ENCODE measurements at regions not wholly inside any gene's neighbourhood (a gene's known extent, or its start where the extent isn't known, plus 50 kb on each side); places are given as distances from the start of the nearest gene placed in this dataset.
"Not testable (repeated sequence)": the region's sequence is repeated elsewhere in the genome, so short reads cannot be mapped to it uniquely, and the experiment has no call there.

DNA sequence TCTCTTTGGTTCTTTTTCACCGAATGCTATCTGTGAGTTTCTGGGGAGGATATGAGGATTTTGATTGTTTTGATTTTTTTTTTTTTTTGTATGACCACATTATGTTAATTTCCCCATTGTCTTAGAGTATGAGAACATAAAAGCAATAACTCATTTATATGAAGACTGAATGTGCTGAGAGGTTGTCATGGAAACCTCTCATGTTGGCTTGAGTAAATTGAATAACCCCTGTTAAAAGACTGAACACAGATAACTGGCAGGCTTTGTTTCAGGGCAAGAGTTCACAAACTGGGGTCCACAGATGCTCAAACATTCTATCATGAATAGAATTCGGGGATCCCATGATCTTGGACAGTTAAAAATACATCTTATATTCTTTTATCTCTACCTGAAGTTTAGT lies 129.4 kb downstream of the NPIPA7 start:
- TF ChIP-seq, protein P1, sequence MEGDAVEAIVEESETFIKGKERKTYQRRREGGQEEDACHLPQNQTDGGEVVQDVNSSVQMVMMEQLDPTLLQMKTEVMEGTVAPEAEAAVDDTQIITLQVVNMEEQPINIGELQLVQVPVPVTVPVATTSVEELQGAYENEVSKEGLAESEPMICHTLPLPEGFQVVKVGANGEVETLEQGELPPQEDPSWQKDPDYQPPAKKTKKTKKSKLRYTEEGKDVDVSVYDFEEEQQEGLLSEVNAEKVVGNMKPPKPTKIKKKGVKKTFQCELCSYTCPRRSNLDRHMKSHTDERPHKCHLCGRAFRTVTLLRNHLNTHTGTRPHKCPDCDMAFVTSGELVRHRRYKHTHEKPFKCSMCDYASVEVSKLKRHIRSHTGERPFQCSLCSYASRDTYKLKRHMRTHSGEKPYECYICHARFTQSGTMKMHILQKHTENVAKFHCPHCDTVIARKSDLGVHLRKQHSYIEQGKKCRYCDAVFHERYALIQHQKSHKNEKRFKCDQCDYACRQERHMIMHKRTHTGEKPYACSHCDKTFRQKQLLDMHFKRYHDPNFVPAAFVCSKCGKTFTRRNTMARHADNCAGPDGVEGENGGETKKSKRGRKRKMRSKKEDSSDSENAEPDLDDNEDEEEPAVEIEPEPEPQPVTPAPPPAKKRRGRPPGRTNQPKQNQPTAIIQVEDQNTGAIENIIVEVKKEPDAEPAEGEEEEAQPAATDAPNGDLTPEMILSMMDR (IDR thresholded peaks at IDR 0.05) = not testable (repeated sequence)
- not testable (repeated sequence) for TF ChIP-seq ZFX (IDR thresholded peaks at IDR 0.05; ENCODE audit: borderline replicate concordance)
